GM12892 (cell line): ENCODE measurements at regions not wholly inside any gene's neighbourhood (a gene's known extent, or its start where the extent isn't known, plus 50 kb on each side); places are given as distances from the start of the nearest gene placed in this dataset.

Experiments used
- POLR2A ChIP-seq: IDR thresholded peaks from 2 replicates; pipeline ENCODE4 v1.6.1; 2011; ENCODE audit warnings: low read depth, low read length, control low read depth
- TAF1 ChIP-seq: IDR thresholded peaks from 2 replicates; pipeline ENCODE4 v1.6.1; 2011; ENCODE audit warnings: low read depth, mild to moderate bottlenecking, control low read depth, low read length, borderline replicate concordance

GRCh38 chr4:158053086-158053485 is 119.7 kb downstream of the GASK1B start:
- no peak for TF ChIP-seq POLR2A
- TF ChIP-seq TAF1: no peak
